Loucy (cell line): ENCODE measurements at regions not wholly inside any gene's neighbourhood (a gene's known extent, or its start where the extent isn't known, plus 50 kb on each side); places are given as distances from the start of the nearest gene placed in this dataset.

ENCODE experiments used
- H2AFZ ChIP-seq: fragments of 200-600 bp; sonication (generic); 2 replicates; pipeline ENCODE4 v1.6.0; 2016; ENCODE audit warnings: antibody characterized with exemption, mild to moderate bottlenecking, low read length, moderate library complexity
- H3F3A ChIP-seq: fragments of 200-600 bp; 2 replicates; pipeline ENCODE4 v1.6.0; 2016; ENCODE audit warnings: antibody characterized with exemption, low read depth, mild to moderate bottlenecking
- H3K27me3 ChIP-seq: fragments of 200-600 bp; sonication (generic); 2 replicates; pipeline ENCODE4 v1.6.1; 2014; ENCODE audit warnings: low read length, mild to moderate bottlenecking; ENCODE audit not compliant: insufficient read depth, poor library complexity, severe bottlenecking
- H3K36me3 ChIP-seq: fragments of 200-600 bp; sonication (generic); 2 replicates; pipeline ENCODE4 v1.6.1; 2016; ENCODE audit warnings: low read length; ENCODE audit not compliant: insufficient read depth
- H3K4me1 ChIP-seq: fragments of 200-600 bp; sonication (generic); 2 replicates; pipeline ENCODE4 v1.5.1; 2014; ENCODE audit warnings: low read length, mild to moderate bottlenecking; ENCODE audit not compliant: insufficient read depth, poor library complexity, severe bottlenecking
- H3K4me2 ChIP-seq: fragments of 200-600 bp; sonication (generic); 2 replicates; pipeline ENCODE4 v1.6.0; 2014; ENCODE audit warnings: antibody characterized with exemption, low read length, low read depth, mild to moderate bottlenecking; ENCODE audit not compliant: poor library complexity, severe bottlenecking
- H3K4me3 ChIP-seq: fragments of 200-600 bp; sonication (generic); 2 replicates; pipeline ENCODE4 v1.5.1; 2014; ENCODE audit warnings: low read length, mild to moderate bottlenecking, mixed read lengths; ENCODE audit not compliant: poor library complexity, severe bottlenecking
- H3K79me2 ChIP-seq: fragments of 200-600 bp; sonication (generic); 2 replicates; pipeline ENCODE4 v1.6.1; 2014; ENCODE audit warnings: low read length; ENCODE audit not compliant: insufficient read depth
- H3K9ac ChIP-seq: fragments of 200-600 bp; sonication (generic); 2 replicates; pipeline ENCODE4 v1.6.0; 2014; ENCODE audit warnings: mild to moderate bottlenecking, low read depth, low read length, moderate library complexity; ENCODE audit not compliant: poor library complexity, severe bottlenecking
- H3K9me2 ChIP-seq: fragments of 200-600 bp; sonication (generic); replicated peaks from 2 replicates; pipeline ENCODE4 v1.6.1; 2016; ENCODE audit warnings: low read depth, low read length, mixed read lengths
- H3K9me3 ChIP-seq: fragments of 200-600 bp; sonication (generic); 2 replicates; pipeline ENCODE4 v1.6.1; 2014; ENCODE audit warnings: mild to moderate bottlenecking, antibody characterized with exemption, low read length, low read depth; ENCODE audit not compliant: insufficient read depth
- H4K20me1 ChIP-seq: fragments of 200-600 bp; sonication (generic); 2 replicates; pipeline ENCODE4 v1.6.0; 2014; ENCODE audit warnings: antibody characterized with exemption, low read length, mild to moderate bottlenecking; ENCODE audit not compliant: insufficient read depth, poor library complexity, severe bottlenecking
- CTCF ChIP-seq: fragments of 200-600 bp; sonication (generic); conservative IDR thresholded peaks from 2 replicates; pipeline ENCODE4 v1.5.1; 2014; ENCODE audit warnings: mild to moderate bottlenecking, antibody characterized with exemption, low read length
- EZH2phosphoT487 ChIP-seq: fragments of 200-600 bp; IDR thresholded peaks from 2 replicates; pipeline ENCODE4 v1.6.1; 2018; ENCODE audit warnings: antibody characterized with exemption, mild to moderate bottlenecking, moderate library complexity, borderline replicate concordance

GRCh38 chr11:116653206-116653605 is 119.6 kb downstream of the BUD13 start:
- H2AFZ ChIP-seq: no peak overlapping the region

DNA sequence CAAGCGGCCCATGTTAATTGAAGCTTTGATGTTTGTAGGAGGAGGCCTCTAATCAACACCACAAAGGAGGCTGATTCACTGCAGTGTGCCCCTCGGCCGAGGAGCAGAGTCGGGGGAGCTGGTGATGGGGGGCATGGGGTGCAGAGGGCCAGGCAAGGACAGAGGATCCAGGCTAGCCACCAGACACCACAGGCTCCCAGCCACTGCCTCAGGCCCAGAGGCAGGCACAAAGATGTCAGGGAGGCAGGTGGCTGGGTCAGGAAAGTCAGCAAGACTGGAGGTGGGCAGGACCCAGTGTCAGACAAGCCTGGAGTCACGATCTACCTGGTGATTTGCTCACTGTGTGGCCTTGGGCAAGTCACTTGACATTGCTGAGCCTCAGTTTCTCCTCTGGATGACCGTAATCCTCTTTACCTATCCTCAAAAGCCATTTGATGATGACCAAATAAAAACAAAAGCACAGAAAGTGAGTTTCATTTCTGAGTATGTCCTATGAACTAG is 121.0 kb downstream of the BUD13 start:
- no peaks in the 10 kb centered on the region for H3K9me3 ChIP-seq
- no peaks in the 10 kb centered on the region for H3K27me3 ChIP-seq
- no peaks in the 10 kb centered on the region for H3K4me1 ChIP-seq
- no peaks in the 10 kb centered on the region for H4K20me1 ChIP-seq
- H3K9ac ChIP-seq: no peak overlapping the region
- no peak for TF ChIP-seq EZH2phosphoT487
- TF ChIP-seq CTCF: no peak
- H3K36me3 ChIP-seq: no peaks in the 10 kb centered on the region
- H3K9me2 ChIP-seq: no peaks in the 10 kb centered on the region
- H3K4me2 ChIP-seq: no peak overlapping the region
- no peaks in the 10 kb centered on the region for H3F3A ChIP-seq
- H2AFZ ChIP-seq: no peak overlapping the region
- H3K79me2 ChIP-seq: no peaks in the 10 kb centered on the region
- H3K4me3 ChIP-seq: no peak overlapping the region

More at GRCh38 chr11:116653206-116653605, 119.6 kb downstream of the BUD13 start:
- Histone ChIP-seq H3K79me2 (no peaks in the 10 kb centered on the region), H3K9ac (no peak overlapping the region), H3K27me3 (no peaks in the 10 kb centered on the region), H4K20me1 (no peaks in the 10 kb centered on the region), H3K4me2 (no peak overlapping the region), H3K4me3 (no peak overlapping the region), H3K9me2 (no peaks in the 10 kb centered on the region), H3F3A (no peaks in the 10 kb centered on the region), H3K36me3 (no peaks in the 10 kb centered on the region), H3K4me1 (no peaks in the 10 kb centered on the region), H3K9me3 (no peaks in the 10 kb centered on the region)
- TF ChIP-seq EZH2phosphoT487: no peak
- no peak for TF ChIP-seq CTCF

- no peak for TF ChIP-seq CTCF
- TF ChIP-seq EZH2phosphoT487: no peak
- Histone ChIP-seq H2AFZ (no peak overlapping the region), H3K9ac (no peak overlapping the region), H3K36me3 (no peaks in the 10 kb centered on the region), H4K20me1 (no peaks in the 10 kb centered on the region), H3K27me3 (no peaks in the 10 kb centered on the region), H3F3A (no peaks in the 10 kb centered on the region), H3K4me2 (no peak overlapping the region), H3K9me3 (no peaks in the 10 kb centered on the region), H3K4me3 (no peak overlapping the region), H3K9me2 (no peaks in the 10 kb centered on the region), H3K4me1 (no peaks in the 10 kb centered on the region), H3K79me2 (no peaks in the 10 kb centered on the region)
These were observed 121.6 kb downstream of the BUD13 start for GRCh38 chr11:116651098-116651736.
